GM20000 (cell line): ENCODE measurements at regions not wholly inside any gene's neighbourhood (a gene's known extent, or its start where the extent isn't known, plus 50 kb on each side); places are given as distances from the start of the nearest gene placed in this dataset.

Experiments used
- DNase-seq: peaks from one replicate; pipeline ENCODE4 v3.0.0; 2012; ENCODE audit warnings: low spot score
- CTCF ChIP-seq: IDR thresholded peaks from 2 replicates; pipeline ENCODE4 v1.5.1; 2012; ENCODE audit warnings: mild to moderate bottlenecking, control low read depth; ENCODE audit errors: extremely low read depth, missing control alignments

GRCh38 chr2:220046507-220046906 is 419.1 kb downstream of the SLC4A3 start:
- TF ChIP-seq CTCF, result no peak
- DNase-seq, result no peak

GRCh38 chr2:220051716-220052115 is 424.3 kb downstream of the SLC4A3 start:
- DNase-seq, result no peak
- no peak for TF ChIP-seq CTCF

- DNase-seq, result no peak
- TF ChIP-seq CTCF, result no peak
Observed at GRCh38 chr2:220053919-220054318, 426.5 kb downstream of the SLC4A3 start.

GRCh38 chr2:220057391-220057790 is 430.0 kb downstream of the SLC4A3 start:
- TF ChIP-seq CTCF, result no peak
- DNase-seq, result no peak

GRCh38 chr2:220057916-220058315 is 430.5 kb downstream of the SLC4A3 start:
- no peak for DNase-seq

GRCh38 chr2:220064111-220065030 is 436.9 kb downstream of the SLC4A3 start:
- no peak for DNase-seq
- no peak for TF ChIP-seq CTCF

More at GRCh38 chr2:220057916-220058315, 430.5 kb downstream of the SLC4A3 start:
- no peak for TF ChIP-seq CTCF

GRCh38 chr2:220065581-220065980 is 438.2 kb downstream of the SLC4A3 start:
- DNase-seq, result no peak
- TF ChIP-seq CTCF, result no peak
